HG02588 (cell line): ENCODE measurements at regions not wholly inside any gene's neighbourhood (a gene's known extent, or its start where the extent isn't known, plus 50 kb on each side); places are given as distances from the start of the nearest gene placed in this dataset.

Experiments
- ATAC-seq: cut with Tn5 transposase; IDR thresholded peaks from one replicate; pipeline ENCODE4 v1.9.1; 2021; ENCODE audit warnings: mild to moderate bottlenecking, moderate library complexity; ENCODE audit not compliant: unreplicated experiment

- no peak for ATAC-seq
Observed at GRCh38 chr10:111131168-111131799, 54.5 kb downstream of the ADRA2A start.

- ATAC-seq, result no peak
Observed at GRCh38 chr10:111137007-111137406, 60.2 kb downstream of the ADRA2A start.

GRCh38 chr10:111137587-111137986, 60.8 kb downstream of the ADRA2A start:
- ATAC-seq, result no peak

GRCh38 chr10:111138544-111138943, 61.7 kb downstream of the ADRA2A start:
- ATAC-seq, result no peak

- no peak for ATAC-seq
Observed at GRCh38 chr10:111139567-111139966, 62.7 kb downstream of the ADRA2A start.

- ATAC-seq, result no peak
Observed at GRCh38 chr10:111142092-111142768, 65.4 kb downstream of the ADRA2A start.

- no peak for ATAC-seq
Observed at GRCh38 chr10:111146025-111146640, 69.3 kb downstream of the ADRA2A start.

- no peak for ATAC-seq
Observed at GRCh38 chr10:111148025-111148424, 71.2 kb downstream of the ADRA2A start.

- no peak for ATAC-seq
Observed at GRCh38 chr10:111148440-111148839, 71.6 kb downstream of the ADRA2A start.

- ATAC-seq, result no peak
Observed at GRCh38 chr10:111150691-111151090, 73.9 kb downstream of the ADRA2A start.

GRCh38 chr10:111151595-111152307, 74.9 kb downstream of the ADRA2A start:
- no peak for ATAC-seq

- no peak for ATAC-seq
Observed at GRCh38 chr10:111156754-111157153, 79.9 kb downstream of the ADRA2A start.

GRCh38 chr10:111158595-111158994, 81.8 kb downstream of the ADRA2A start:
- no peak for ATAC-seq

GRCh38 chr10:111161109-111161874, 84.5 kb downstream of the ADRA2A start:
- ATAC-seq, result no peak

GRCh38 chr10:111171183-111171582, 94.4 kb downstream of the ADRA2A start:
- ATAC-seq, result no peak

- no peak for ATAC-seq
Observed at GRCh38 chr10:111175787-111176186, 99.0 kb downstream of the ADRA2A start.

GRCh38 chr10:111177379-111177778, 100.5 kb downstream of the ADRA2A start:
- no peak for ATAC-seq

- no peak for ATAC-seq
Observed at GRCh38 chr10:111179514-111179913, 102.7 kb downstream of the ADRA2A start.

- no peak for ATAC-seq
Observed at GRCh38 chr10:111186358-111186757, 109.5 kb downstream of the ADRA2A start.

GRCh38 chr10:111187096-111187495, 110.3 kb downstream of the ADRA2A start:
- ATAC-seq, result no peak

- ATAC-seq, result no peak
Observed at GRCh38 chr10:111199587-111199986, 122.8 kb downstream of the ADRA2A start.
